Stimulated activated CD8-positive, alpha-beta memory T cell treated with anti-CD3 and anti-CD28 coated beads, Interleukin-7, amount 100 ng/mL, for 4 hours (primary cell): ENCODE measurements at regions not wholly inside any gene's neighbourhood (a gene's known extent, or its start where the extent isn't known, plus 50 kb on each side); places are given as distances from the start of the nearest gene placed in this dataset.

ENCODE experiments used
- DNase-seq, 2 donors: peaks; one replicate each; pipeline ENCODE4 v3.0.0-alpha.2; 2020; ENCODE audit warnings: low read depth in 2 of 2

- DNase-seq = no peak
Observed at GRCh38 chr5:39520232-39520572, 95.4 kb upstream of the DAB2 start.

DNA sequence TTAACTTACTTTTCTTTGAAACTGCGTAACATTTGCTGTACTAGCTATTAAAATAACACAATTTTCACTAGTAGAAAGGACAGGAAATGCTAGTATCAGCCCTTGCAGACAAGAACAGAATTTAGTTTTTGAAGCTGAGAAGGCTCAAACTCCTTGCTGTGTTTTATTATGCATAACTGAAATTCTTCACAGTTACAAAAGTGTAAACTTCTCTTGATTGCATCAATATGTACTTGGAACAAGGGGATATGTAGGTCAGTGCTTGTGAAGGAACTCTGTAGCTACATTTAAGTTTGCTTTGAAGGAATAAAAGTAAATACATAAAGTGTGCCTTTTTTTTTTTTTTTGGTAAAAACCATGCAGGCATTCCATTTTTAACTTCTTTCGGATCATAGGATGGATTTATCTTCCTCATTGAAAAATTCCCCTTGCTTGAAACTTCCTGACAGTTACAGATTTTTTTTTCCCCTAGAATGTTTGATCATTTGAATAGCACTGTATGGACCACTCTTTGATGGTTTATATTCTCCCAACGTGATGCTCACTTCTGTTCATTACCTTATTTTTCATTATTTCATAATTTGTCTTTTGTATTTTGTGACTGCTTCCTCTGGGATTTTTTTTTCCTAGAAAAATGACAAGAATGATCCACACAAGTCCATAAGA, 94.9 kb upstream of the DAB2 start:
- DNase-seq = no peak

DNA sequence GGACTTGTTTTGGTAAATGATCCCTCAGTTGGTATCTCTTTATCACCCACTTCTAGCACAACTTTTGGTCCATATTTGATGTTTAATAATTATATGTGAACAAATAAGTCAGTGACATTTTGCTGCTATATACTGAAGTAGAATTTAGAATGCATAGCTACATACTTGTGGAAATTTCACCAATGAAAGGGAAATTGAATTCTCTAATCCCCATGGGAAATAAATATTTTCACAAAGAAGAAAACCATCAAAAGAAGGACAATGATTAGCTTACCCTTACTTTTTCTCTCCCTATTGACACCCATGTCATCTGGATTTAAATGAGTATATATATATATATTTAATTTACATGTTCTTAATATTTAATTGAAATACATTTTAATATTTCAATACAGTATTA, 94.3 kb upstream of the DAB2 start:
- no peak for DNase-seq

- no peak for DNase-seq
Observed at GRCh38 chr5:39518516-39518915, 93.7 kb upstream of the DAB2 start.

DNA sequence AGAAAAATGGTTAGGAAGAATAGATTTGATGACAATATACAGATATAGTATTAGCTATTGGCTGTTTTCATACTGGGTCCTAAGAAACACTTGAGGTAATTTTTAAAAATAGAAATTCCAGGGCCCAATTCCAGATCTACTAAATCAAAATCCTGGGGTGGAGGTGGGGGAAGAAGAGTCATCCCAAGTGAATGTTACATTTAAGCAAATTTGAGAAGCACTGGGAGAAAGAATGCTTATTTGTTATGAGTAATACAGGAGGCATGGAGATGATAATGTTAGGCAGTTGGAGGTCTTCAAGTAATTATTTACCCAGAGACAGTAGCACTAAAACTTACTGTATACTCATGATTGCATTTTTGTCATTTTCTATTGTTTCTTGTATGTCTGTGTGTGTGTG, 93.0 kb upstream of the DAB2 start:
- no peak for DNase-seq

- DNase-seq = no peak
Observed at GRCh38 chr5:39515881-39516280, 91.1 kb upstream of the DAB2 start.

DNA sequence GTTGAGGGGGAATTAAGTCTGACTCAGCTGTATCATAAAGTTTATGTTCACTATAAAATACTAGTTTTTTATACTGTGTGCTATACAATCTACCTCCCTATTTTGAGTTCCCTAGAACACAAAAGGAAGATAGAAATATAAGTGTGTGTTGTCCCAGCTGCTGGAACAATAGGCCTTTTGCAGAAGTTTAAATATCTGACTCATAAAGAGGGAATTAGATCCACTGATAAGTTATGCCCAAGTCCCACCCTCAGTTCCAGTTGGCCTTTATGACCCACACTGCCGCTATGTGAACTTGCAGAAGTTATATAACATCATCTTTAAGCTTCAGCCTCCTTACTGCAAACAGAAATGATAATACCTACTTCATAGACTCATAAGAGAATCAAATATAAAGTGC, 88.5 kb upstream of the DAB2 start:
- no peak for DNase-seq

DNA sequence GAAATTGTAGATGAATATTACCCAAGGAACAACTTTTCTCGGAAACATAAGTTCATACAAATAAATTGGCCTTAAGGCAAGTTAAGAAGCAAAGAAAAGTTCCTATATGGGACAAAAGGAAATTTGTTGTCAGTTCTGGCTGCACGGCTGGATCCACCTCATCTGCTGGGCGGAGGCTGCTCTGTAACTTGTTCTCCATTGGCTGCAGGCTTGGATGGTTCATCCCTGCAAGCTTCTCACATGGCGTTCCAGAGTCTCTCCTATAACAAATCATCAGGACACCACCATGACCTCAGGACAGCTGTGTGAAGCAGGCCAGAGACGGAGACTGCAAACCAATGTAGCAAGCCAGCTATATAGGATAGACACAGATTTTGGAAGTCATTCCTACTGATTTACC, 81.4 kb upstream of the DAB2 start:
- DNase-seq = no peak

DNA sequence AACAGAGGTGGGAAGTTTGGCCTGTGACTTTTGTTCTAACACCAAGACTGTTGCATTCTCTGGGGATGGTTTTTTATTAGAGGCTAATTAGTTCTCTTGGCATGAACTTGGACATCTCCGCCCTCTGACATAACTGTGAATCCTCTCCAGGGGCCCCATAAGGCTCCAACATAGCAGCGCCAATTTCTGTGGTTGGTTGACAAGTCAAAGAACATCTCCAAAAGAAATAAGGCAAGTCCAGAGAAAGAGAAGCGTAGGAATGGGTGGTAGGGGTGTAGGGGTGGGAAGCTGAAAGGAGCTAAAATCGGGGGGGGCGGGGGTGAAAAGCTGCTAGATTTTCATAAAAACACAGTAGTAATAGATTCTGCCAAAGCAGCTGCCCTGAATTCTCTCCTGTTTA, 81.0 kb upstream of the DAB2 start:
- DNase-seq = no peak

DNA sequence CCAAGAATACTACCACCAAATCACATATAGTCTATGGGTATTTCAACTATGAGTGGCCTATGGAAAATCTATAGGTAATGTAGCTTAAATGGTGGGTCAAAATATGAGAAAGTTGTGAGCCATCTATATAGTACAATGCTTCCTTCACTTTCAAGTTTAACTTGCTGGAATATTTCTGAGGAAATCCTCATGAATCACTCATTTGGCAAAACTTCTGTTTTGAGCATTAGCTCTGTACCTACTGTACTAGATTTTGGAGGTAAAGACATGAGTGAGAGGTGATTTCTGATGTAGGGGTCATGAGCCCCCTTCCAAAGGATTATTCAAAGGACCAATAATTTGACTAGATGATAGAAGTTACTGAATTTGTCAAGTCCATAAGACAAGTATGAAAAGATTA, 80.6 kb upstream of the DAB2 start:
- no peak for DNase-seq

GRCh38 chr5:39503155-39503554, 78.4 kb upstream of the DAB2 start:
- no peak for DNase-seq

DNA sequence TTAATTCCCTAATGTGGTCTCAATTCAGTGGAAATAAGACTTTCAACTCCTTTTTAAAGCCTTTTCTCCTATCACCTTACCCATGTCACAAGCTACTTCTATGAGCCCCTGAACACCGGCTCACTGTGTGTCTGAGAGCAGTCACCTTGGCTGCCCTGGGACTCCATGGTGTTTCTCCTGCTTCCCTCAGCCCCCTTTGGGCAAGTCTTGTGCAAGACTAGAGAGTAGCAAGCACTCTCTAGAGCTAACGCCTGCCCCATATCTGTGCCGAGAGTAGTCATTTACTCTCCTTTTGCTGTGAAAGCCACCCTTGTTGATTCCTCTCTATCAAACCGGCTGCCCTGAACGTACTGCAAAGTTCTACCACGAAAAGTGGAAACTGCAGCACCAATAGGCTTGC, 77.9 kb upstream of the DAB2 start:
- DNase-seq = no peak

DNA sequence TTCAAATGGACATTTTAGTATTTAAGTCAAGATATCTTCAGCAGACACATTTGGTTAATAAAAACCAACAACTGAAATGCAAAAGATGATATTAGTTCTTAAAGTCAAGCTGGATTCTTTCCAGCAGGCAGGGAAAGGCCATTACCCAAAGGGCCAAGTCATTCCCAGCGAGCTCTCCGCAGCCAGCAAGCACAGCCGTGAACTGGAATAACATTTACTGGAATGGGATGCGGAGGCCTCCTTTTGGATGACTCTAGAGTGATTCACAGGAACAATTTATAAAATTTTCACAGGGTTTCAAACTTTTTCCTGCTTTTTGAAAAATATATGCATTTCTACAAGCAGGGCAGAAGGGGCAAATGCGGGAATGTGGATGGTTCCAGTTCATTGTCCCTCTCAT, 76.6 kb upstream of the DAB2 start:
- no peak for DNase-seq

- DNase-seq = no peak
Observed at GRCh38 chr5:39500551-39501175, 75.9 kb upstream of the DAB2 start.

- no peak for DNase-seq
Observed at GRCh38 chr5:39498278-39498952, 73.6 kb upstream of the DAB2 start.

- no peak for DNase-seq
Observed at GRCh38 chr5:39497322-39497721, 72.5 kb upstream of the DAB2 start.

- no peak for DNase-seq
Observed at GRCh38 chr5:39495227-39495626, 70.4 kb upstream of the DAB2 start.

- DNase-seq = no peak
Observed at GRCh38 chr5:39494534-39494933, 69.8 kb upstream of the DAB2 start.

DNA sequence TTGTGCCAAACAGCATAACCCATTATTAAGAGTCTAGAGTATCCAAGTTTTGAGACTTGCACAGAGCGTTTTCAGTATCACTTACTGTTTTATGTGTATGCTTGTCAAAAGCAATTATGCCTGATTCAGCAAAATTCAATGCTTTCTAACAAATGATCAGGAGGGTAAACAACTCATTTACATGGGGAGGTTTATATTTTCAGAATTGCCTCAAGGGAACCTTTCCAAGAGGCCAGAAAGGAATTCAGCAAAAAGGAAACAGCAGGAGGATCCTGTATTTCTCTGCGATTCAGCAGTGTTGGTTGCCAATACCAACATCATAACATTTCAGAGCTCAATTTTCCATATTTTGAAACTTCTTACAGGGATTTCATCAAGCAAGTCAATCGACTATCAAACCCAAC, 69.3 kb upstream of the DAB2 start:
- DNase-seq = no peak

DNA sequence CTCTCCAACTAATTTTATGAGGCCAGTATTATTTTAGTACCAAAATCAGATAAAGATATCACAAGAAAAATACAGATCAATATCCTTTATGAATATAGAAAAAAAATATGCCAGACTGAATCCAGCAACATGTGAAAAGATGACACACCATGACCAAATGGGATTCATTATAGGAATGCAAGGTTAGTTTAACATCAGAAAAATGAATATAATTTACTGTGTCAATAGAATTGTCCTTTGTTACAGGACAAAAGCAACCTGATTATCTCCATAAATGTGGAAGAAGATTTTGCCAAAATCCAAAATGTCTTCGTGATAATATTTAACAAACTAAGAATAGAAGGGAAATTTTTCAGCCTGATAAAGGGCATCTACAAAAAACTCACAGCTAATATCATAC, 66.4 kb upstream of the DAB2 start:
- DNase-seq = no peak

GRCh38 chr5:39489263-39489662, 64.5 kb upstream of the DAB2 start:
- DNase-seq = no peak

- DNase-seq = no peak
Observed at GRCh38 chr5:39486790-39487189, 62.0 kb upstream of the DAB2 start.

DNA sequence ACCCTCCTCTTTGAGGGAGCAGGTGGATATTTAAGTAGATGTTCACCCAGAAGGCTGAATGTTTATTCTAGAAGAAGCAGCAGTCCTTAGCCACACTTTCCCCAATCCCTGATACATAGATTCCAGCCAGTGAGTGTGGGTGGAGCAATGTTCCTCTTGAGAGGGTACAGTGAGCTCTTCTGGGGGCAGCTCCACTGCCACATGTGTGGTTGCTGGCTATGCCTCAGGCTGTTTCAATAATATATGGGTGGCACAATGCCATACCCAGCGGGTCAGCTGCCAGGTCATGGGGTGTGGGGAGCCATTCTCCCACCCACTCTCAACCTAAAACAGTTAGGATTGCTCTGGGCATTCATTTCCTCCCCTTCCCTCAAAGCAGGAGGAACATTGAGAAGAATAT, 61.6 kb upstream of the DAB2 start:
- no peak for DNase-seq

DNA sequence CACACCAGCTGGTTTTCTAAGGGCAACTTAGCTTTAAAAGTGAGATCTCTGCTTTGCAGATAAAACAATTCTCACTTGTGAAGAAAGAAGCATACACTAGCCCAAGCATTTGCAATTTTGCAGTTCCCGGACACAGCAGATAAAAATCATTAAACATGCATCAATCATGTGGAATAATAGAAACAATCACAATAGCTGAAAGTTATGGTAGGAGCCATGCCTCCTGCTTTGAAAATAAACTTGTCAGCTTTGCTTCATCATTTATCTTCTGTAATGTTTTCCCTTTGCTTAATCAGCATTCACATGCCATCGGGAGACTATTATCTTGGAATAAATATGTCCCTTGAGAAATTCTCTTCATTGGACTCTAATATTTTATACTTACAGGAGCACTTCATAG, 60.3 kb upstream of the DAB2 start:
- no peak for DNase-seq
